NCI-H2227 (cell line): ENCODE measurements at regions not wholly inside any gene's neighbourhood (a gene's known extent, or its start where the extent isn't known, plus 50 kb on each side); places are given as distances from the start of the nearest gene placed in this dataset.
"Not testable (repeated sequence)": the region's sequence is repeated elsewhere in the genome, so short reads cannot be mapped to it uniquely, and the experiment has no call there.

ENCODE experiments used
- DNase-seq: peaks from one replicate; lab custom pipeline; 2025; ENCODE audit not compliant: unreplicated experiment; lab: John Stamatoyannopoulos, UW

- no peak for DNase-seq
Measured at GRCh38 chr13:59270327-59270726, 893.4 kb downstream of the DIAPH3 start.

GRCh38 chr13:59274958-59275727 lies 888.6 kb downstream of the DIAPH3 start:
- no peak for DNase-seq

GRCh38 chr13:59276436-59276835 lies 887.3 kb downstream of the DIAPH3 start:
- no peak for DNase-seq

GRCh38 chr13:59277106-59277505 lies 886.6 kb downstream of the DIAPH3 start:
- DNase-seq, result no peak

- DNase-seq, result no peak
Measured at GRCh38 chr13:59279028-59279427, 884.7 kb downstream of the DIAPH3 start.

- DNase-seq, result no peak
Measured at GRCh38 chr13:59279576-59279975, 884.2 kb downstream of the DIAPH3 start.

- DNase-seq, result peak; percentile 59
Measured at GRCh38 chr13:59280297-59280696, 883.4 kb downstream of the DIAPH3 start.

GRCh38 chr13:59281453-59281852 lies 882.3 kb downstream of the DIAPH3 start:
- DNase-seq, result no peak

GRCh38 chr13:59292240-59292639 lies 871.5 kb downstream of the DIAPH3 start:
- DNase-seq, result not testable (repeated sequence)

- DNase-seq, result no peak
Measured at GRCh38 chr13:59299584-59299983, 864.1 kb downstream of the DIAPH3 start.

- no peak for DNase-seq
Measured at GRCh38 chr13:59300355-59301173, 863.2 kb downstream of the DIAPH3 start.

- no peak for DNase-seq
Measured at GRCh38 chr13:59301174-59301567, 862.6 kb downstream of the DIAPH3 start.

GRCh38 chr13:59303433-59303832 lies 860.3 kb downstream of the DIAPH3 start:
- no peak for DNase-seq

- no peak for DNase-seq
Measured at GRCh38 chr13:59304596-59304995, 859.1 kb downstream of the DIAPH3 start.

GRCh38 chr13:59305896-59306295 lies 857.8 kb downstream of the DIAPH3 start:
- no peak for DNase-seq

- DNase-seq, result no peak
Measured at GRCh38 chr13:59312776-59313175, 851.0 kb downstream of the DIAPH3 start.

- DNase-seq, result peak; percentile 84
Measured at GRCh38 chr13:59318320-59318930, 845.3 kb downstream of the DIAPH3 start.

- no peak for DNase-seq
Measured at GRCh38 chr13:59319276-59319675, 844.5 kb downstream of the DIAPH3 start.

GRCh38 chr13:59320021-59320420 lies 843.7 kb downstream of the DIAPH3 start:
- no peak for DNase-seq

GRCh38 chr13:59324401-59324800 lies 839.3 kb downstream of the DIAPH3 start:
- not testable (repeated sequence) for DNase-seq

GRCh38 chr13:59326717-59327116 lies 837.0 kb downstream of the DIAPH3 start:
- DNase-seq, result no peak

GRCh38 chr13:59330764-59331163 lies 833.0 kb downstream of the DIAPH3 start:
- no peak for DNase-seq
